Epithelial cell of proximal tubule (primary cell): ENCODE measurements at regions not wholly inside any gene's neighbourhood (a gene's known extent, or its start where the extent isn't known, plus 50 kb on each side); places are given as distances from the start of the nearest gene placed in this dataset.

Experiments
- DNase-seq: peaks from one replicate; pipeline ENCODE4 v3.0.0-alpha.2; 2011; ENCODE audit warnings: low read depth
- H3K4me3 ChIP-seq: 2 replicates; pipeline ENCODE4 v1.5.1; 2011; ENCODE audit warnings: low read depth, mild to moderate bottlenecking, low read length
- CTCF ChIP-seq: conservative IDR thresholded peaks from 2 replicates; pipeline ENCODE4 v1.5.1; 2012; ENCODE audit warnings: low read depth, mild to moderate bottlenecking, low read length

GRCh38 chr14:34065690-34066391 is 115.0 kb upstream of the EGLN3 start:
- no peak for TF ChIP-seq CTCF
- H3K4me3 ChIP-seq: no peak overlapping the region
- no peak for DNase-seq

- no peak for DNase-seq
- no peak overlapping the region for H3K4me3 ChIP-seq
Observed at GRCh38 chr14:34065236-34065635, 114.4 kb upstream of the EGLN3 start.

GRCh38 chr14:34064349-34064748 is 113.5 kb upstream of the EGLN3 start:
- H3K4me3 ChIP-seq: no peak overlapping the region
- peak; percentile 20 for TF ChIP-seq CTCF
- no peak for DNase-seq

More at GRCh38 chr14:34065236-34065635, 114.4 kb upstream of the EGLN3 start:
- no peak for TF ChIP-seq CTCF

GRCh38 chr14:34063470-34064164 is 112.7 kb upstream of the EGLN3 start:
- no peak for TF ChIP-seq CTCF
- H3K4me3 ChIP-seq: no peak overlapping the region
- no peak for DNase-seq

GRCh38 chr14:34063042-34063441 is 112.2 kb upstream of the EGLN3 start:
- H3K4me3 ChIP-seq: no peak overlapping the region
- no peak for TF ChIP-seq CTCF
- DNase-seq: no peak

- no peak for TF ChIP-seq CTCF
- no peak overlapping the region for H3K4me3 ChIP-seq
- DNase-seq: no peak
Observed at GRCh38 chr14:34062353-34062973, 111.6 kb upstream of the EGLN3 start.
